H9 (cell line): ENCODE measurements at regions not wholly inside any gene's neighbourhood (a gene's known extent, or its start where the extent isn't known, plus 50 kb on each side); places are given as distances from the start of the nearest gene placed in this dataset.

Experiments
- DNase-seq: peaks from one replicate; pipeline ENCODE4 v3.0.0-alpha.2; 2017
- H2AFZ ChIP-seq: one replicate; pipeline ENCODE4 v1.6.1; 2013; ENCODE audit warnings: mild to moderate bottlenecking, low read length, control low read depth, moderate library complexity
- H2AK5ac ChIP-seq: 2 replicates; pipeline ENCODE4 v1.6.1; 2013; ENCODE audit warnings: low read length, control low read depth, mixed read lengths; ENCODE audit not compliant: insufficient read length
- H2BK120ac ChIP-seq: one replicate; pipeline ENCODE4 v1.6.1; 2013; ENCODE audit warnings: low read depth, mild to moderate bottlenecking, low read length, control low read depth, inconsistent platforms; ENCODE audit not compliant: poor library complexity, severe bottlenecking
- H2BK12ac ChIP-seq: 2 replicates; pipeline ENCODE4 v1.6.1; 2013; ENCODE audit warnings: low read length, control low read depth, mixed read lengths, low read depth; ENCODE audit not compliant: insufficient read length
- H2BK15ac ChIP-seq: 2 replicates; pipeline ENCODE4 v1.6.1; 2013; ENCODE audit warnings: low read depth, low read length, control low read depth
- H2BK20ac ChIP-seq: one replicate; pipeline ENCODE4 v1.6.1; 2013; ENCODE audit warnings: low read depth, mild to moderate bottlenecking, low read length, control low read depth, inconsistent platforms; ENCODE audit not compliant: poor library complexity, severe bottlenecking
- H2BK5ac ChIP-seq: 2 replicates; pipeline ENCODE4 v1.6.1; 2013; ENCODE audit warnings: low read length, control low read depth, mixed read lengths; ENCODE audit not compliant: insufficient read length
- H3K14ac ChIP-seq: 2 replicates; pipeline ENCODE4 v1.6.1; 2013; ENCODE audit warnings: low read length, control low read depth; ENCODE audit not compliant: insufficient read depth
- H3K18ac ChIP-seq: 2 replicates; pipeline ENCODE4 v1.6.1; 2013; ENCODE audit warnings: low read depth, mild to moderate bottlenecking, mixed read lengths, low read length, control low read depth; ENCODE audit not compliant: insufficient read length
- H3K23ac ChIP-seq: 2 replicates; pipeline ENCODE4 v1.6.1; 2013; ENCODE audit warnings: low read length, control low read depth, mixed read lengths, low read depth; ENCODE audit not compliant: insufficient read length
- H3K23me2 ChIP-seq: 2 replicates; pipeline ENCODE4 v1.6.1; 2013; ENCODE audit warnings: low read depth, mild to moderate bottlenecking, mixed read lengths, low read length, control low read depth; ENCODE audit not compliant: insufficient read length, poor library complexity, severe bottlenecking
- H3K27ac ChIP-seq: 2 replicates; pipeline ENCODE4 v1.5.1; 2013; ENCODE audit warnings: low read length, control low read depth, mixed read lengths, low read depth; ENCODE audit not compliant: insufficient read length
- H3K27me3 ChIP-seq: 2 replicates; pipeline ENCODE4 v1.6.1; 2013; ENCODE audit warnings: low read length, control low read depth, inconsistent platforms; ENCODE audit not compliant: insufficient read depth
- H3K4ac ChIP-seq: 2 replicates; pipeline ENCODE4 v1.6.1; 2013; ENCODE audit warnings: low read depth, mild to moderate bottlenecking, control low read depth, inconsistent platforms, low read length, moderate library complexity
- H3K4me1 ChIP-seq: 2 replicates; pipeline ENCODE4 v1.6.1; 2013; ENCODE audit warnings: low read length, control low read depth, inconsistent platforms; ENCODE audit not compliant: insufficient read depth
- H3K4me2 ChIP-seq: 2 replicates; pipeline ENCODE4 v1.6.1; 2013; ENCODE audit warnings: low read length, control low read depth, mixed read lengths; ENCODE audit not compliant: insufficient read length, insufficient read depth
- H3K56ac ChIP-seq: 2 replicates; pipeline ENCODE4 v1.6.1; 2013; ENCODE audit warnings: low read depth, mild to moderate bottlenecking, mixed read lengths, low read length, control low read depth; ENCODE audit not compliant: insufficient read length
- H3K79me1 ChIP-seq: 2 replicates; pipeline ENCODE4 v1.6.1; 2013; ENCODE audit warnings: low read depth, mild to moderate bottlenecking, moderate library complexity, low read length, control low read depth, inconsistent platforms; ENCODE audit not compliant: insufficient read depth, poor library complexity, severe bottlenecking
- H3K79me2 ChIP-seq: 2 replicates; pipeline ENCODE4 v1.6.1; 2013; ENCODE audit warnings: low read length, control low read depth, inconsistent platforms; ENCODE audit not compliant: insufficient read depth
- H3K9ac ChIP-seq: 2 replicates; pipeline ENCODE4 v1.6.1; 2013; ENCODE audit warnings: low read length, control low read depth, mixed read lengths; ENCODE audit not compliant: insufficient read length; ENCODE audit errors: extremely low read depth
- H3K9me3 ChIP-seq: one replicate; pipeline ENCODE4 v1.6.1; 2013; ENCODE audit warnings: low read depth, low read length, inconsistent platforms; ENCODE audit not compliant: control insufficient read depth
- H3T11ph ChIP-seq: one replicate; pipeline ENCODE4 v1.6.1; 2013; ENCODE audit warnings: mild to moderate bottlenecking, low read length, control low read depth, inconsistent platforms
- H4K20me1 ChIP-seq: one replicate; pipeline ENCODE4 v1.6.1; 2013; ENCODE audit not compliant: control insufficient read depth, insufficient read length, insufficient read depth
- H4K5ac ChIP-seq: 2 replicates; pipeline ENCODE4 v1.6.1; 2013; ENCODE audit warnings: low read depth, mild to moderate bottlenecking, mixed read lengths, low read length, control low read depth; ENCODE audit not compliant: insufficient read length
- H4K8ac ChIP-seq: replicated peaks from 2 replicates; pipeline ENCODE4 v1.6.1; 2013; ENCODE audit warnings: low read length, control low read depth, mixed read lengths, low read depth; ENCODE audit not compliant: insufficient read length
- H4K91ac ChIP-seq: 2 replicates; pipeline ENCODE4 v1.6.1; 2013; ENCODE audit warnings: low read depth, mild to moderate bottlenecking, moderate library complexity, mixed read lengths, low read length, control low read depth; ENCODE audit not compliant: insufficient read length
- H3K27ac Mint-ChIP-seq, 3 experiments: 2 replicates in 2 of 3; 3 replicates in 1 of 3; pipeline ENCODE4 v1.8.0; 2020 to 2021; ENCODE audit warnings: mixed read lengths in 3 of 3, mild to moderate bottlenecking in 1 of 3, moderate library complexity in 1 of 3
- H3K27me3 Mint-ChIP-seq: 2 replicates; pipeline ENCODE4 v1.8.0; 2021; ENCODE audit warnings: low read depth, mild to moderate bottlenecking, moderate library complexity, mixed read lengths
- H3K36me3 Mint-ChIP-seq, 3 experiments: 2 replicates in 2 of 3; 3 replicates in 1 of 3; pipeline ENCODE4 v1.8.0; 2020 to 2021; ENCODE audit warnings: low read depth in 3 of 3, mixed read lengths in 3 of 3; ENCODE audit not compliant: insufficient read depth in 1 of 3
- H3K4me1 Mint-ChIP-seq, 2 experiments: 2 replicates each; pipeline ENCODE4 v1.8.0; 2020; ENCODE audit warnings: mixed read lengths in 2 of 2
- H3K4me3 Mint-ChIP-seq, 2 experiments: 2 replicates in 1 of 2; 3 replicates in 1 of 2; pipeline ENCODE4 v1.8.0; 2020 to 2021; ENCODE audit warnings: mild to moderate bottlenecking in 2 of 2, mixed read lengths in 2 of 2, moderate library complexity in 1 of 2
- H3K9me3 Mint-ChIP-seq, 2 experiments: 2 replicates in 1 of 2; 3 replicates in 1 of 2; pipeline ENCODE4 v1.8.0; 2020; ENCODE audit warnings: mild to moderate bottlenecking in 2 of 2, mixed read lengths in 2 of 2, moderate library complexity in 1 of 2
- WGBS: extraction: QIAGEN DNeasy Blood & Tissue Kit; methylation state at CpG from one replicate; pipeline ENCODE4 v1.1.7; 2013; ENCODE audit warnings: missing lambda C conversion rate, low lambda C conversion rate, mixed read lengths; ENCODE audit not compliant: insufficient read length; ENCODE audit errors: extremely low coverage; 5-methylcytosine and 5-hydroxymethylcytosine counted together
- TF ChIP-seq, protein P1 (sequence below): fragments of 200-600 bp; sonication (generic); conservative IDR thresholded peaks from 3 replicates; pipeline ENCODE4 v1.8.0; 2021; ENCODE audit warnings: antibody characterized with exemption, mild to moderate bottlenecking

DNA sequence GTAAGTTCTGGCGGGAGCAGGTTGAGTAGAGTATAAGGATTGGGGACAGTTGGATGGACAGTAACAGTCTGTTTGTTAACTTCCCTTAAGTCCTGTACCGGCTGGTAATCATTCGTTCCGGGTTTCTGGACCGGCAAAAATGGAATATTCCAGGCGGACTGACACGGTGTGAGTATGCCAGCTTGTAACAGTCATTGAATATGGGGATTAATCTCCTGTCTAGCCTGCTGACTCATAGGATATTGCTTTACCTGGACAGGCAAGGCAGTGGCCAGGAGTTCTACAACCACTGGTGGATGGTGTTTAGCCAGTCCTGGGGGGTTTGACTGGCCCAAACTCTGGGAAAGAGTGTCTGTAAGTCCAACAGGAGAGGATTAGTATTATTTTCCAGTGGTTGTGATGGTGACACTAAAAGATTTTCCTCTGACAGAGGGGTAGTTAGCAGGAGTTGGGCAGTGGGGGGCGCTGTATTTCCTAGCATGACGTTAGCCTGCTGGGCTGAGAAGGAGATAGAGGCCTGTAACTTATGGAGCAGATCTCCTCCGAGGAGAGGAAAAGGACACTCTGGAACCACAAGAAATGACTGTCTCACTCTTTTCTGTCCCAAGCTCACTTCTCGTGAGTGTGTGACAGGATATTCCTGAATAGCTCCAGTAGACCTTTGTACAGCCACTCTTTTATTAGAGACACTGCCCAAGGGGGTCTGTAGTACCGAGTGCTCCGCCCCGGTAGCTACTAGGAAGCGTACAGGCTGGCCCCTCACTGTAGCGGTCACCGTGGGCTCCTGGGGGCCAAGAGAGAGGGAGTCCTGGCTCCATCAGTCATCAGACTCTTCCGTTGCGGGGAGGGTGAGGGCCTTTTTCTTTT lies 152.2 kb downstream of the TRIM27 start:
- WGBS = no CpG with 5 or more reads among the region's 19 CpGs
- H3K9ac ChIP-seq = no peak overlapping the region
- Mint-ChIP-seq H3K36me3 (no peaks in the 10 kb centered on the region), H3K27me3 (peaks cover 98% of the 10 kb centered on the region), H3K9me3 (peaks cover 0 to 8% of the 10 kb centered on the region in 2 experiments; a peak in 2 of 5 replicates), H3K4me1 (peaks cover 71 to 75% of the 10 kb centered on the region in 2 experiments), H3K4me3 (peak overlapping the region in 1 of 2 experiments; percentile 78; a peak in 3 of 5 replicates), H3K27ac (no peak overlapping the region)
- no peak overlapping the region for H2BK15ac ChIP-seq
- no peak overlapping the region for H2AK5ac ChIP-seq
- no peak overlapping the region for H2BK5ac ChIP-seq
- no peak overlapping the region for H3T11ph ChIP-seq
- H4K8ac ChIP-seq = no peak overlapping the region
- H2AFZ ChIP-seq = no peak overlapping the region
- H2BK12ac ChIP-seq = no peak overlapping the region
- peaks cover 14% of the 10 kb centered on the region for H3K23me2 ChIP-seq
- TF ChIP-seq, protein P1, sequence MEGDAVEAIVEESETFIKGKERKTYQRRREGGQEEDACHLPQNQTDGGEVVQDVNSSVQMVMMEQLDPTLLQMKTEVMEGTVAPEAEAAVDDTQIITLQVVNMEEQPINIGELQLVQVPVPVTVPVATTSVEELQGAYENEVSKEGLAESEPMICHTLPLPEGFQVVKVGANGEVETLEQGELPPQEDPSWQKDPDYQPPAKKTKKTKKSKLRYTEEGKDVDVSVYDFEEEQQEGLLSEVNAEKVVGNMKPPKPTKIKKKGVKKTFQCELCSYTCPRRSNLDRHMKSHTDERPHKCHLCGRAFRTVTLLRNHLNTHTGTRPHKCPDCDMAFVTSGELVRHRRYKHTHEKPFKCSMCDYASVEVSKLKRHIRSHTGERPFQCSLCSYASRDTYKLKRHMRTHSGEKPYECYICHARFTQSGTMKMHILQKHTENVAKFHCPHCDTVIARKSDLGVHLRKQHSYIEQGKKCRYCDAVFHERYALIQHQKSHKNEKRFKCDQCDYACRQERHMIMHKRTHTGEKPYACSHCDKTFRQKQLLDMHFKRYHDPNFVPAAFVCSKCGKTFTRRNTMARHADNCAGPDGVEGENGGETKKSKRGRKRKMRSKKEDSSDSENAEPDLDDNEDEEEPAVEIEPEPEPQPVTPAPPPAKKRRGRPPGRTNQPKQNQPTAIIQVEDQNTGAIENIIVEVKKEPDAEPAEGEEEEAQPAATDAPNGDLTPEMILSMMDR = peak; percentile 80
- H3K79me2 ChIP-seq = no peaks in the 10 kb centered on the region
- no peak overlapping the region for H3K14ac ChIP-seq
- H3K27me3 ChIP-seq = peaks cover 88% of the 10 kb centered on the region
- H3K56ac ChIP-seq = no peak overlapping the region
- H2BK20ac ChIP-seq = no peak overlapping the region
- H3K4me2 ChIP-seq = peak overlapping the region; percentile 20
- no peak overlapping the region for H4K91ac ChIP-seq
- H3K18ac ChIP-seq = no peak overlapping the region
- no peak overlapping the region for H4K5ac ChIP-seq
- H3K23ac ChIP-seq = no peak overlapping the region
- no peaks in the 10 kb centered on the region for H3K9me3 ChIP-seq
- H3K27ac ChIP-seq = no peak overlapping the region
- H2BK120ac ChIP-seq = no peak overlapping the region
- peak; percentile 82 for DNase-seq
- H3K4ac ChIP-seq = no peak overlapping the region
- H3K79me1 ChIP-seq = no peaks in the 10 kb centered on the region
- no peaks in the 10 kb centered on the region for H4K20me1 ChIP-seq
- H3K4me1 ChIP-seq = no peaks in the 10 kb centered on the region; the same call in 1 of the 2 replicates
